Fibroblast of villous mesenchyme (primary cell): ENCODE measurements at regions not wholly inside any gene's neighbourhood (a gene's known extent, or its start where the extent isn't known, plus 50 kb on each side); places are given as distances from the start of the nearest gene placed in this dataset.

Experiments
- DNase-seq: peaks from one replicate; pipeline ENCODE4 v3.0.0-alpha.2; 2010; ENCODE audit warnings: low read depth
- H3K4me3 ChIP-seq: 2 replicates; pipeline ENCODE4 v1.5.1; 2011; ENCODE audit warnings: low read depth, mild to moderate bottlenecking, low read length
- CTCF ChIP-seq: IDR thresholded peaks from 2 replicates; pipeline ENCODE4 v1.5.1; 2012; ENCODE audit warnings: low read depth, mild to moderate bottlenecking, low read length; ENCODE audit not compliant: insufficient read depth

GRCh38 chr3:59621037-59621436 lies 571.2 kb upstream of the CFAP20DC start:
- H3K4me3 ChIP-seq, result no peak overlapping the region
- no peak for DNase-seq
- TF ChIP-seq CTCF, result no peak

DNA sequence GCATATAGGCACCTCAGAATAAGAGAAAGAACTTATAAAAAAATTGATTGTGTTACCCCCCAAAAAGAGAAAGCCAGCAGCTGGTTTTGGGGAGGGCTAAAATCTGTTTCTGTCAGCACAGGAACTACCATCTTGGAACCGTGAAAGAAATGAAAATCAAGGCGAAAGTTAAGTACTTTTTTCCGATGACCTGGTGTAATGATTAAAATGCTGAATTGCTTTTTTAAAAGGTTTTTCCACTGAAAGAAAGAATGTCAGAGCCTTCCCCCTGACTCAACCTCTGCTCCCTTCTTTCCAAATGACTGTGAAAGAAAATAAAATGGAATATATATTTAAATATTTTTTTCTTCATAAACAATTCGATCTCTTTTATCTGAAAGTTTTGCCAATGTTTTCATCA lies 570.5 kb upstream of the CFAP20DC start:
- TF ChIP-seq CTCF, result no peak
- DNase-seq, result no peak
- H3K4me3 ChIP-seq, result no peak overlapping the region

- no peak overlapping the region for H3K4me3 ChIP-seq
- no peak for TF ChIP-seq CTCF
- no peak for DNase-seq
Measured at GRCh38 chr3:59612444-59612715, 562.6 kb upstream of the CFAP20DC start.

DNA sequence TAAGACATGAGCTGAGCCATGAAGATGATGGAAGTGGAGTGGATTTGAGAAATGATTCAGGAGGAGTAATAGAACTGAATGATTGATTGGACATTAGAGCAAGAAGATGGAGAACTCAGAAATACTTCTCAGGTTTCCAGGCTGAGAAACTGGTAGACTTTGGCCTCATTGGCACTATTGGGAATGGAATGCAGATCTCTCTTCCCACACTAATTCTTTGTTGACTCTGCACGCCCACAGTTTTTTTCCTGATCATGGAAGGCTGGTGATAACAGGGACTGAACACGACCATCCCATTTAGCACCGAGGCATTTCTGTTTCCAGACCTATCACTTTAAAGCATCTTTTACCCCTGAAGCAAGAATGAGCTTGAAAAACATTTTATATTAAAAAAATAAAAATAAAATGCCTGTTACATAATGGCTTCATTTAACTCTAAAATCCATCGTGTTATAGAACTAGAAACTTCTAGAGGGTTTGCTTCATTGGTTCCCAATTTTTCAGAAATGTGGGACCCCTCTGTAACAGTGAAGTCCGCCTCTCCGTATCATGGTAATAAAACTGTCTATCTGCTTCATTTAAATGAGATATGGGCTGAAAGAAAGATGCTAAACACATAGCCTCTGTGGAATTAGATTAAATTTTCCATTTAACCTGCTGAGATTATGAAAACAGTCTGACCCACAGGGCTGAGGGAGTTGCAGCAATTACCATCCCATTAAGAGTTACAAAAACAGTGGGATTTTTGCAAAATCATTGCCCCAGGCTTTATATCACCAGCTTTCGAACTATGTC lies 562.0 kb upstream of the CFAP20DC start:
- no peak for TF ChIP-seq CTCF
- DNase-seq, result no peak
- H3K4me3 ChIP-seq, result no peak overlapping the region

DNA sequence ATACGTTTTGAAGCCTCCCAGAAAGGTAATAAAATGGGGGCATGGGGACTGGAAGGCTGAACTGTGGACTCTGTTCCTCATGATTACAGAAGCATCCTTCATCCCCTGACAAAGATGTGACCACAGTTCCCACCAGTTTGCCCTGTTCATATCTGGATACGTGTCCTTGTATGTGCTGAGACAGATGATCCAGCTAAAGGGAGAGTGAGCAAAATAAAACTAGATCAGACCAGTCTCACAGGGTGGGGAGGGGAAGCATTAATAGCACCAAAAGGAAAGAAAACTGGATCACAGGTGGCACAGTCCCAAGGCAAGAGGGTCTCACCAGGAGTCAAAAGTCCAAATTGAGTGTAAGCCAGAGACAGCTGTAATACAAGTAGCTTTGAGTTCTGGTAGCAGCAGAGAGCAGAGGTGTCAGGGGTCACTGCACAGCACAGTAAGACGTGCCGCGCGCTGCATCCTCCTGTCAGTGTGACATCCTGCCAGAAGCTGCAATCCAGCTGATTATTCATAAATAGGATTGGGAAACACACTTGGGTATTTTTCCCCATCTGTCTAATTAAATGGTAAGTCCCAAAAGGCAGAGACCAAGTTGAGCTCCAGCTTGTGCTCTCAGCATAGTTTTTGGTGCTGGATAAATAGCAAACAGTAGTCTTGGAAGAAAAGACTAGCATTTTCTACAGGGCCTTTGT lies 560.0 kb upstream of the CFAP20DC start:
- no peak for TF ChIP-seq CTCF
- peak; percentile 11 for DNase-seq
- H3K4me3 ChIP-seq, result no peak overlapping the region

GRCh38 chr3:59608356-59608755 lies 558.5 kb upstream of the CFAP20DC start:
- no peak for TF ChIP-seq CTCF
- no peak overlapping the region for H3K4me3 ChIP-seq
- no peak for DNase-seq

- DNase-seq, result peak; percentile 36
- peak; percentile 46 for TF ChIP-seq CTCF
- no peak overlapping the region for H3K4me3 ChIP-seq
Measured at GRCh38 chr3:59607656-59608055, 557.8 kb upstream of the CFAP20DC start.
